ENCODE measurements at regions not wholly inside any gene's neighbourhood (a gene's known extent, or its start where the extent isn't known, plus 50 kb on each side); places are given as distances from the start of the nearest gene placed in this dataset.

GRCh38 chr6:27112974-27113373 is 134.5 kb upstream of the PRSS16 start:
- no peak overlapping the region for H3K27ac ChIP-seq (ENCODE audit: low read length)
- no peaks in the 10 kb centered on the region for H3K36me3 ChIP-seq (ENCODE audit: insufficient read depth, low read length)
- no peak overlapping the region for H3K4me2 ChIP-seq (ENCODE audit: low read length)
- no peak overlapping the region for H3K4me3 ChIP-seq (ENCODE audit: low read length)
- H3K9me2 ChIP-seq (ENCODE audit: insufficient read depth, low read length) = no peaks in the 10 kb centered on the region
- no peaks in the 10 kb centered on the region for H3K9me3 ChIP-seq (ENCODE audit: low read length)
- TF ChIP-seq POLR2AphosphoS5 (IDR thresholded peaks at IDR 0.05) (no peak), MXI1 (conservative IDR thresholded peaks at IDR 0.05; ENCODE audit: poor library complexity, severe bottlenecking) (no peak), EP300 (conservative IDR thresholded peaks at IDR 0.05; ENCODE audit: poor library complexity, severe bottlenecking) (no peak), TAF1 (IDR thresholded peaks at IDR 0.05; ENCODE audit: low read depth) (no peak), SMC3 (conservative IDR thresholded peaks at IDR 0.05; ENCODE audit: poor library complexity) (no peak), CTCF (IDR thresholded peaks at IDR 0.05; ENCODE audit: poor library complexity, severe bottlenecking) (no peak), EZH2 (IDR thresholded peaks at IDR 0.05; ENCODE audit: borderline replicate concordance, insufficient read depth, low read length, poor library complexity, severe bottlenecking) (no peak), RAD21 (conservative IDR thresholded peaks at IDR 0.05) (no peak)
- TF ChIP-seq, protein P1, sequence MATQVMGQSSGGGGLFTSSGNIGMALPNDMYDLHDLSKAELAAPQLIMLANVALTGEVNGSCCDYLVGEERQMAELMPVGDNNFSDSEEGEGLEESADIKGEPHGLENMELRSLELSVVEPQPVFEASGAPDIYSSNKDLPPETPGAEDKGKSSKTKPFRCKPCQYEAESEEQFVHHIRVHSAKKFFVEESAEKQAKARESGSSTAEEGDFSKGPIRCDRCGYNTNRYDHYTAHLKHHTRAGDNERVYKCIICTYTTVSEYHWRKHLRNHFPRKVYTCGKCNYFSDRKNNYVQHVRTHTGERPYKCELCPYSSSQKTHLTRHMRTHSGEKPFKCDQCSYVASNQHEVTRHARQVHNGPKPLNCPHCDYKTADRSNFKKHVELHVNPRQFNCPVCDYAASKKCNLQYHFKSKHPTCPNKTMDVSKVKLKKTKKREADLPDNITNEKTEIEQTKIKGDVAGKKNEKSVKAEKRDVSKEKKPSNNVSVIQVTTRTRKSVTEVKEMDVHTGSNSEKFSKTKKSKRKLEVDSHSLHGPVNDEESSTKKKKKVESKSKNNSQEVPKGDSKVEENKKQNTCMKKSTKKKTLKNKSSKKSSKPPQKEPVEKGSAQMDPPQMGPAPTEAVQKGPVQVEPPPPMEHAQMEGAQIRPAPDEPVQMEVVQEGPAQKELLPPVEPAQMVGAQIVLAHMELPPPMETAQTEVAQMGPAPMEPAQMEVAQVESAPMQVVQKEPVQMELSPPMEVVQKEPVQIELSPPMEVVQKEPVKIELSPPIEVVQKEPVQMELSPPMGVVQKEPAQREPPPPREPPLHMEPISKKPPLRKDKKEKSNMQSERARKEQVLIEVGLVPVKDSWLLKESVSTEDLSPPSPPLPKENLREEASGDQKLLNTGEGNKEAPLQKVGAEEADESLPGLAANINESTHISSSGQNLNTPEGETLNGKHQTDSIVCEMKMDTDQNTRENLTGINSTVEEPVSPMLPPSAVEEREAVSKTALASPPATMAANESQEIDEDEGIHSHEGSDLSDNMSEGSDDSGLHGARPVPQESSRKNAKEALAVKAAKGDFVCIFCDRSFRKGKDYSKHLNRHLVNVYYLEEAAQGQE (IDR thresholded peaks at IDR 0.05; ENCODE audit: borderline replicate concordance) = no peak
- no peak overlapping the region for H2AFZ ChIP-seq (ENCODE audit: low read depth, low read length)
- H4K20me1 ChIP-seq (ENCODE audit: insufficient read depth) = no peaks in the 10 kb centered on the region
- no peak overlapping the region for H3K9ac ChIP-seq (ENCODE audit: low read length)
- H3F3A ChIP-seq (ENCODE audit: insufficient read depth, low read length, poor library complexity, severe bottlenecking) = no peaks in the 10 kb centered on the region
- no peaks in the 10 kb centered on the region for H3K27me3 ChIP-seq (ENCODE audit: insufficient read depth, low read depth, low read length)
- no peaks in the 10 kb centered on the region for H3K79me2 ChIP-seq (replicated peaks; ENCODE audit: insufficient read depth, low read length)

GRCh38 chr6:27119329-27119728 is 128.2 kb upstream of the PRSS16 start:
- no peaks in the 10 kb centered on the region for H3K9me2 ChIP-seq (ENCODE audit: insufficient read depth, low read length)
- no peaks in the 10 kb centered on the region for H3K79me2 ChIP-seq (replicated peaks; ENCODE audit: insufficient read depth, low read length)
- no peaks in the 10 kb centered on the region for H3F3A ChIP-seq (ENCODE audit: insufficient read depth, low read length, poor library complexity, severe bottlenecking)
- no peaks in the 10 kb centered on the region for H3K27me3 ChIP-seq (ENCODE audit: insufficient read depth, low read depth, low read length)
- no peaks in the 10 kb centered on the region for H4K20me1 ChIP-seq (ENCODE audit: insufficient read depth)
- H3K36me3 ChIP-seq (ENCODE audit: insufficient read depth, low read length) = no peaks in the 10 kb centered on the region
- no peak overlapping the region for H3K9ac ChIP-seq (ENCODE audit: low read length)
- H3K9me3 ChIP-seq (ENCODE audit: low read length) = no peaks in the 10 kb centered on the region
- H3K27ac ChIP-seq (ENCODE audit: low read length) = no peak overlapping the region
- H3K4me2 ChIP-seq (ENCODE audit: low read length) = no peak overlapping the region
- no peak overlapping the region for H3K4me3 ChIP-seq (ENCODE audit: low read length)
- no peak overlapping the region for H2AFZ ChIP-seq (ENCODE audit: low read depth, low read length)
- TF ChIP-seq, protein P1 (IDR thresholded peaks at IDR 0.05; ENCODE audit: borderline replicate concordance) = no peak
- TF ChIP-seq MXI1 (conservative IDR thresholded peaks at IDR 0.05; ENCODE audit: poor library complexity, severe bottlenecking) (no peak), EP300 (conservative IDR thresholded peaks at IDR 0.05; ENCODE audit: poor library complexity, severe bottlenecking) (no peak), EZH2 (IDR thresholded peaks at IDR 0.05; ENCODE audit: borderline replicate concordance, insufficient read depth, low read length, poor library complexity, severe bottlenecking) (no peak), TAF1 (IDR thresholded peaks at IDR 0.05; ENCODE audit: low read depth) (no peak), POLR2AphosphoS5 (IDR thresholded peaks at IDR 0.05) (no peak), CTCF (IDR thresholded peaks at IDR 0.05; ENCODE audit: poor library complexity, severe bottlenecking) (no peak), SMC3 (conservative IDR thresholded peaks at IDR 0.05; ENCODE audit: poor library complexity) (no peak)
